HEK293T (cell line): ENCODE measurements at regions not wholly inside any gene's neighbourhood (a gene's known extent, or its start where the extent isn't known, plus 50 kb on each side); places are given as distances from the start of the nearest gene placed in this dataset.

Experiments
- BHLHE40 ChIP-seq: fragments of 450-650 bp; IDR thresholded peaks from 2 replicates; pipeline ENCODE4 v1.6.1; 2016; ENCODE audit warnings: mild to moderate bottlenecking, moderate library complexity, borderline replicate concordance
- CTBP1 ChIP-seq: fragments of 450-650 bp; IDR thresholded peaks from 2 replicates; pipeline ENCODE4 v1.6.1; 2016; ENCODE audit warnings: borderline replicate concordance
- ELF4 ChIP-seq: fragments of 450-650 bp; IDR thresholded peaks from 2 replicates; pipeline ENCODE4 v1.6.1; 2017; ENCODE audit warnings: antibody characterized with exemption
- FOXA1 ChIP-seq: fragments of 450-650 bp; IDR thresholded peaks from 2 replicates; pipeline ENCODE4 v1.6.1; 2016; ENCODE audit warnings: mild to moderate bottlenecking
- FOXK2 ChIP-seq: fragments of 450-650 bp; IDR thresholded peaks from 2 replicates; pipeline ENCODE4 v1.6.1; 2016; ENCODE audit warnings: mild to moderate bottlenecking
- FOXM1 ChIP-seq: fragments of 450-650 bp; IDR thresholded peaks from 2 replicates; pipeline ENCODE4 v1.6.1; 2017; ENCODE audit warnings: mild to moderate bottlenecking, borderline replicate concordance
- HDGF ChIP-seq: fragments of 450-650 bp; IDR thresholded peaks from 2 replicates; pipeline ENCODE4 v1.6.1; 2017; ENCODE audit warnings: antibody characterized with exemption, borderline replicate concordance
- LEF1 ChIP-seq: fragments of 450-650 bp; IDR thresholded peaks from 2 replicates; pipeline ENCODE4 v1.6.1; 2017; ENCODE audit warnings: mild to moderate bottlenecking, borderline replicate concordance
- NFRKB ChIP-seq: fragments of 450-650 bp; IDR thresholded peaks from 2 replicates; pipeline ENCODE4 v1.6.1; 2016; ENCODE audit warnings: mild to moderate bottlenecking, moderate library complexity
- SP1 ChIP-seq: fragments of 450-650 bp; IDR thresholded peaks from 2 replicates; pipeline ENCODE4 v1.6.1; 2017
- SUZ12 ChIP-seq: fragments of 450-650 bp; IDR thresholded peaks from 2 replicates; pipeline ENCODE4 v1.6.1; 2016; ENCODE audit warnings: mild to moderate bottlenecking

- TF ChIP-seq FOXM1 = no peak
- TF ChIP-seq NFRKB = no peak
- no peak for TF ChIP-seq FOXK2
- no peak for TF ChIP-seq LEF1
- TF ChIP-seq FOXA1 = peak; percentile 61; the same call in 1 of the 2 replicates
- no peak for TF ChIP-seq SP1
- no peak for TF ChIP-seq BHLHE40
- no peak for TF ChIP-seq HDGF
- TF ChIP-seq CTBP1 = peak; percentile 57; the same call in 1 of the 2 replicates
- no peak for TF ChIP-seq SUZ12
- no peak for TF ChIP-seq ELF4
Measured at GRCh38 chr4:145988628-145989027, 50.0 kb upstream of the ZNF827 start.
